Neuron (in vitro differentiated cells): ENCODE measurements at regions not wholly inside any gene's neighbourhood (a gene's known extent, or its start where the extent isn't known, plus 50 kb on each side); places are given as distances from the start of the nearest gene placed in this dataset.

Experiments
- H2AFZ ChIP-seq: one replicate; pipeline ENCODE4 v1.6.1; 2013; ENCODE audit warnings: low read depth, mild to moderate bottlenecking, inconsistent platforms, low read length, moderate library complexity
- H3K27me3 ChIP-seq: one replicate; pipeline ENCODE4 v1.6.1; 2013; ENCODE audit warnings: low read length; ENCODE audit not compliant: insufficient read depth
- H3K36me3 ChIP-seq: one replicate; pipeline ENCODE4 v1.6.1; 2013; ENCODE audit warnings: low read length; ENCODE audit not compliant: insufficient read depth
- H3K4me1 ChIP-seq: one replicate; pipeline ENCODE4 v1.6.1; 2013; ENCODE audit warnings: low read length; ENCODE audit not compliant: insufficient read depth
- H3K4me3 ChIP-seq: 2 replicates; pipeline ENCODE4 v1.5.1; 2013; ENCODE audit warnings: mild to moderate bottlenecking, low read length, moderate library complexity
- H3K9me3 ChIP-seq: one replicate; pipeline ENCODE4 v1.6.1; 2013; ENCODE audit warnings: low read length

- Histone ChIP-seq H3K27me3 (peaks cover 5% of the 10 kb centered on the region), H3K36me3 (no peaks in the 10 kb centered on the region), H3K4me3 (no peak overlapping the region), H2AFZ (no peak overlapping the region), H3K9me3 (no peaks in the 10 kb centered on the region), H3K4me1 (no peaks in the 10 kb centered on the region)
Observed at GRCh38 chr9:126084008-126084407, 242.6 kb upstream of the MVB12B start.

GRCh38 chr9:126084696-126085095 lies 241.9 kb upstream of the MVB12B start:
- Histone ChIP-seq H3K36me3 (no peaks in the 10 kb centered on the region), H3K4me3 (no peak overlapping the region), H3K27me3 (peaks cover 5% of the 10 kb centered on the region), H3K9me3 (no peaks in the 10 kb centered on the region), H2AFZ (no peak overlapping the region), H3K4me1 (no peaks in the 10 kb centered on the region)

- Histone ChIP-seq H2AFZ (no peak overlapping the region), H3K4me3 (no peak overlapping the region), H3K9me3 (no peaks in the 10 kb centered on the region), H3K27me3 (peaks cover 5% of the 10 kb centered on the region), H3K36me3 (no peaks in the 10 kb centered on the region), H3K4me1 (no peaks in the 10 kb centered on the region)
Observed at GRCh38 chr9:126085170-126085569, 241.5 kb upstream of the MVB12B start.

- no peak overlapping the region for H2AFZ ChIP-seq
- H3K4me1 ChIP-seq, result no peaks in the 10 kb centered on the region
- no peak overlapping the region for H3K4me3 ChIP-seq
- no peaks in the 10 kb centered on the region for H3K9me3 ChIP-seq
- no peaks in the 10 kb centered on the region for H3K36me3 ChIP-seq
- H3K27me3 ChIP-seq, result peaks cover 3% of the 10 kb centered on the region
Observed at GRCh38 chr9:126088336-126088735, 238.3 kb upstream of the MVB12B start.

- H3K27me3 ChIP-seq, result peaks cover 3% of the 10 kb centered on the region
- H3K9me3 ChIP-seq, result no peaks in the 10 kb centered on the region
- no peaks in the 10 kb centered on the region for H3K4me1 ChIP-seq
- H3K36me3 ChIP-seq, result no peaks in the 10 kb centered on the region
- H2AFZ ChIP-seq, result no peak overlapping the region
- H3K4me3 ChIP-seq, result no peak overlapping the region
Observed at GRCh38 chr9:126089789-126090188, 236.8 kb upstream of the MVB12B start.

GRCh38 chr9:126093771-126094170 lies 232.9 kb upstream of the MVB12B start:
- H3K4me3 ChIP-seq, result no peak overlapping the region
- no peak overlapping the region for H2AFZ ChIP-seq
- H3K4me1 ChIP-seq, result peaks cover 11% of the 10 kb centered on the region
- H3K36me3 ChIP-seq, result no peaks in the 10 kb centered on the region
- peaks cover 3% of the 10 kb centered on the region for H3K27me3 ChIP-seq
- no peaks in the 10 kb centered on the region for H3K9me3 ChIP-seq

GRCh38 chr9:126095546-126096190 lies 231.0 kb upstream of the MVB12B start:
- H3K36me3 ChIP-seq, result no peaks in the 10 kb centered on the region
- peaks cover 7% of the 10 kb centered on the region for H3K9me3 ChIP-seq
- peaks cover 11% of the 10 kb centered on the region for H3K4me1 ChIP-seq
- peaks cover 3% of the 10 kb centered on the region for H3K27me3 ChIP-seq
- no peak overlapping the region for H3K4me3 ChIP-seq
- H2AFZ ChIP-seq, result no peak overlapping the region

GRCh38 chr9:126096340-126096739 lies 230.3 kb upstream of the MVB12B start:
- H3K9me3 ChIP-seq, result peaks cover 7% of the 10 kb centered on the region
- peaks cover 11% of the 10 kb centered on the region for H3K4me1 ChIP-seq
- H3K36me3 ChIP-seq, result no peaks in the 10 kb centered on the region
- H3K4me3 ChIP-seq, result no peak overlapping the region
- peaks cover 3% of the 10 kb centered on the region for H3K27me3 ChIP-seq
- H2AFZ ChIP-seq, result no peak overlapping the region

- Histone ChIP-seq H3K9me3 (peaks cover 7% of the 10 kb centered on the region), H3K27me3 (no peaks in the 10 kb centered on the region), H3K4me3 (no peak overlapping the region), H3K4me1 (peaks cover 11% of the 10 kb centered on the region), H2AFZ (no peak overlapping the region), H3K36me3 (no peaks in the 10 kb centered on the region)
Observed at GRCh38 chr9:126097679-126098078, 228.9 kb upstream of the MVB12B start.

- Histone ChIP-seq H2AFZ (no peak overlapping the region), H3K4me1 (no peaks in the 10 kb centered on the region), H3K4me3 (no peak overlapping the region), H3K27me3 (peaks cover 10% of the 10 kb centered on the region), H3K36me3 (no peaks in the 10 kb centered on the region), H3K9me3 (no peaks in the 10 kb centered on the region)
Observed at GRCh38 chr9:126106404-126106803, 220.2 kb upstream of the MVB12B start.

GRCh38 chr9:126107693-126108092 lies 218.9 kb upstream of the MVB12B start:
- no peak overlapping the region for H3K4me3 ChIP-seq

GRCh38 chr9:126108240-126108639 lies 218.4 kb upstream of the MVB12B start:
- Histone ChIP-seq H3K9me3 (no peaks in the 10 kb centered on the region), H3K27me3 (peaks cover 10% of the 10 kb centered on the region), H3K36me3 (no peaks in the 10 kb centered on the region), H2AFZ (no peak overlapping the region), H3K4me3 (no peak overlapping the region), H3K4me1 (no peaks in the 10 kb centered on the region)

More at GRCh38 chr9:126107693-126108092, 218.9 kb upstream of the MVB12B start:
- no peak overlapping the region for H2AFZ ChIP-seq
- no peaks in the 10 kb centered on the region for H3K9me3 ChIP-seq
- peaks cover 10% of the 10 kb centered on the region for H3K27me3 ChIP-seq
- H3K4me1 ChIP-seq, result no peaks in the 10 kb centered on the region
- no peaks in the 10 kb centered on the region for H3K36me3 ChIP-seq

- no peaks in the 10 kb centered on the region for H3K4me1 ChIP-seq
Observed at GRCh38 chr9:126109575-126109974, 217.1 kb upstream of the MVB12B start.

GRCh38 chr9:126111556-126111955 lies 215.1 kb upstream of the MVB12B start:
- no peaks in the 10 kb centered on the region for H3K9me3 ChIP-seq

More at GRCh38 chr9:126109575-126109974, 217.1 kb upstream of the MVB12B start:
- Histone ChIP-seq H3K27me3 (peaks cover 15% of the 10 kb centered on the region), H3K36me3 (no peaks in the 10 kb centered on the region), H3K4me3 (no peak overlapping the region), H2AFZ (no peak overlapping the region), H3K9me3 (no peaks in the 10 kb centered on the region)

More at GRCh38 chr9:126111556-126111955, 215.1 kb upstream of the MVB12B start:
- no peaks in the 10 kb centered on the region for H3K36me3 ChIP-seq
- no peaks in the 10 kb centered on the region for H3K4me1 ChIP-seq
- peaks cover 15% of the 10 kb centered on the region for H3K27me3 ChIP-seq
- H2AFZ ChIP-seq, result no peak overlapping the region
- no peak overlapping the region for H3K4me3 ChIP-seq
